ENCODE measurements at regions not wholly inside any gene's neighbourhood (a gene's known extent, or its start where the extent isn't known, plus 50 kb on each side); places are given as distances from the start of the nearest gene placed in this dataset.
"Not testable (repeated sequence)": the region's sequence is repeated elsewhere in the genome, so short reads cannot be mapped to it uniquely, and the experiment has no call there.

DNA sequence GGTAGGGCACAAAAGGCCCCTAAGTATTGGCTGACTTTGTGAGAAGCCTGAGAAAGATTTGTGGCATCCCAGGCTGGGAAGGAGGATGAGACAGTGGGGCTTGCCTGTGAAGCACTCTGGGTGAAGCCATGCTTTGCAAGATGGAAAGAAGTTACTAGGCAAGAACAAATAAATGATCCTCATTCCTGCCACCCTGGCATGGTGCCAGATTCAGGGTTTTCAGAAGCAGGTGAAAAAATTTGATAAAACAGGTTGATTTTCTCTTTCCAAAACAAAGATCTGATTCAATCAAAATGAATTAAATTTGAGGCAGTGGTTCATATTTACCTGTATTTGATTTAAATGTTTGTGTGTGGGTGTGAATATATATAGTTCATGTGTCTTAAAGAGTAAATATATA is 386.9 kb upstream of the PROX1 start:
- Histone ChIP-seq H2AK9ac (replicated peaks; ENCODE audit: low read depth, low read length, poor library complexity) (no peak overlapping the region), H3K18ac (ENCODE audit: low read depth, low read length) (no peak overlapping the region), H3K56ac (ENCODE audit: extremely low read depth, insufficient read depth, low read length) (no peak overlapping the region), H3K9ac (ENCODE audit: low read depth, low read length) (no peak overlapping the region), H3K79me1 (ENCODE audit: low read depth in 1 of 2, low read length in 2 of 2) (no peaks in the 10 kb centered on the region), H3K9me3 (ENCODE audit: control insufficient read depth, insufficient read depth, low read length) (peaks cover 19% of the 10 kb centered on the region), H3K4me3 (ENCODE audit: insufficient read depth, low read depth, low read length) (no peak overlapping the region), H4K5ac (ENCODE audit: low read depth, low read length) (no peak overlapping the region), H2AFZ (replicated peaks; ENCODE audit: low read length, poor library complexity) (no peak overlapping the region), H3K14ac (replicated peaks; ENCODE audit: low read depth, low read length) (no peak overlapping the region), H4K8ac (ENCODE audit: low read depth in 2 of 2, low read length in 2 of 2) (no peak overlapping the region), H3K4ac (ENCODE audit: low read depth, low read length) (no peak overlapping the region), H4K20me1 (ENCODE audit: insufficient read depth, low read length) (no peaks in the 10 kb centered on the region), H2BK5ac (ENCODE audit: low read depth, low read length, poor library complexity, severe bottlenecking) (no peak overlapping the region), H3K27ac (ENCODE audit: insufficient read depth, low read length) (no peak overlapping the region), H3K23ac (ENCODE audit: low read depth, low read length) (no peak overlapping the region), H3K4me2 (ENCODE audit: low read depth, low read length) (no peak overlapping the region), H3K27me3 (ENCODE audit: control insufficient read depth, insufficient read depth, low read length) (no peaks in the 10 kb centered on the region), H2BK20ac (ENCODE audit: low read depth, low read length) (no peak overlapping the region), H2AK5ac (ENCODE audit: low read depth, low read length) (no peak overlapping the region), H3K36me3 (ENCODE audit: control insufficient read depth, insufficient read depth, low read length) (no peaks in the 10 kb centered on the region), H3K9me1 (ENCODE audit: insufficient read depth, low read length) (no peaks in the 10 kb centered on the region), H2BK120ac (ENCODE audit: low read depth, low read length) (no peak overlapping the region), H2BK15ac (ENCODE audit: low read depth, low read length) (no peak overlapping the region), H4K91ac (ENCODE audit: insufficient read depth, low read depth, low read length) (no peak overlapping the region), H3K4me1 (ENCODE audit: control insufficient read depth, insufficient read depth, low read length) (no peaks in the 10 kb centered on the region)
- POLR2A ChIA-PET (ENCODE audit: unreplicated experiment): no interaction called here
- no peak for DNase-seq
- CTCF ChIA-PET: no interaction called here
- no peak for ATAC-seq (ENCODE audit: low read depth)
- in situ Hi-C loops (cut with MboI; ENCODE audit: low sequenced_read_pairs) (no loop called here), intact Hi-C loops (cut with micrococcal nuclease) (no loop called here), dilution Hi-C loops (cut with HindIII; ENCODE audit: low sequenced_read_pairs, unreplicated experiment) (no loop called here)
- no peak for TF ChIP-seq NFE2L2 (IDR thresholded peaks at IDR 0.05; ENCODE audit: low read depth, low read length)
- no TSS peak for BruUV-seq (replicated peaks)

- H3K27me3 ChIP-seq (ENCODE audit: control insufficient read depth, insufficient read depth, low read length); H3K36me3 ChIP-seq (ENCODE audit: control insufficient read depth, insufficient read depth, low read length); H2BK120ac ChIP-seq (ENCODE audit: low read depth, low read length); H2AK9ac ChIP-seq (replicated peaks; ENCODE audit: low read depth, low read length, poor library complexity); H3K4me1 ChIP-seq (ENCODE audit: control insufficient read depth, insufficient read depth, low read length); CTCF ChIA-PET; H3K56ac ChIP-seq (ENCODE audit: extremely low read depth, insufficient read depth, low read length); H3K27ac ChIP-seq (ENCODE audit: insufficient read depth, low read length); intact Hi-C loops (cut with micrococcal nuclease); H3K4ac ChIP-seq (ENCODE audit: low read depth, low read length); H4K20me1 ChIP-seq (ENCODE audit: insufficient read depth, low read length); H2AFZ ChIP-seq (replicated peaks; ENCODE audit: low read length, poor library complexity); dilution Hi-C loops (cut with HindIII; ENCODE audit: low sequenced_read_pairs, unreplicated experiment); DNase-seq; H3K14ac ChIP-seq (replicated peaks; ENCODE audit: low read depth, low read length); H4K91ac ChIP-seq (ENCODE audit: insufficient read depth, low read depth, low read length); H4K5ac ChIP-seq (ENCODE audit: low read depth, low read length); in situ Hi-C loops (cut with MboI; ENCODE audit: low sequenced_read_pairs); H2BK20ac ChIP-seq (ENCODE audit: low read depth, low read length); POLR2A ChIA-PET (ENCODE audit: unreplicated experiment); BruUV-seq (replicated peaks); H3K9ac ChIP-seq (ENCODE audit: low read depth, low read length); H3K4me2 ChIP-seq (ENCODE audit: low read depth, low read length); H3K4me3 ChIP-seq (ENCODE audit: insufficient read depth, low read depth, low read length); ATAC-seq (ENCODE audit: low read depth); H2BK5ac ChIP-seq (ENCODE audit: low read depth, low read length, poor library complexity, severe bottlenecking); H2AK5ac ChIP-seq (ENCODE audit: low read depth, low read length); H3K79me1 ChIP-seq (ENCODE audit: low read depth in 1 of 2, low read length in 2 of 2); H3K9me1 ChIP-seq (ENCODE audit: insufficient read depth, low read length); H2BK15ac ChIP-seq (ENCODE audit: low read depth, low read length); H3K23ac ChIP-seq (ENCODE audit: low read depth, low read length); H4K8ac ChIP-seq (ENCODE audit: low read depth in 2 of 2, low read length in 2 of 2); H3K18ac ChIP-seq (ENCODE audit: low read depth, low read length): not testable (repeated sequence)
- peaks cover 17% of the 10 kb centered on the region for H3K9me3 ChIP-seq (ENCODE audit: control insufficient read depth, insufficient read depth, low read length)
Observed at GRCh38 chr1:213601705-213602104, 386.1 kb upstream of the PROX1 start.

All from IMR-90 (cell line).